ENCODE measurements at regions not wholly inside any gene's neighbourhood (a gene's known extent, or its start where the extent isn't known, plus 50 kb on each side); places are given as distances from the start of the nearest gene placed in this dataset.

DNA sequence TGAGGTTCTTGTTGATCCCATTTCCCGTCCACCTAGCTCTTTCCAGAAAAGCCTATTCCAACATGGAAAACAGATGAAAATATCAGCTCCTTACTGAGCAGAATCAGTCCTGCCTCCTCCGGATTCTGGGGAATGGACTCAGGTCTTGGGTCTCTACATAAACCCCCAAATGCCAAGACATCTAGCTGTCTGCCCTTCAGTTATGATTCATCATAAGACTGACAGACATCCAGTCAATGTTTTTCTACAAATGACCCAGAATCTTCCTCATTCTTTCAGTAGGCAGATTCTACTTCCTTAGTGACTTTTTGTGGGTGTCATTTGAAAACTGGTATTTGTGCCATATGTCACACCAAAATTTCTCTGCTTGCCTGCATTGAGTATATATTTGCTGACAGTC lies 103.0 kb upstream of the TGFBR2 start:
- TF ChIP-seq ZFX (IDR thresholded peaks at IDR 0.05; ENCODE audit: borderline replicate concordance) = no peak
- TF ChIP-seq, protein P1, sequence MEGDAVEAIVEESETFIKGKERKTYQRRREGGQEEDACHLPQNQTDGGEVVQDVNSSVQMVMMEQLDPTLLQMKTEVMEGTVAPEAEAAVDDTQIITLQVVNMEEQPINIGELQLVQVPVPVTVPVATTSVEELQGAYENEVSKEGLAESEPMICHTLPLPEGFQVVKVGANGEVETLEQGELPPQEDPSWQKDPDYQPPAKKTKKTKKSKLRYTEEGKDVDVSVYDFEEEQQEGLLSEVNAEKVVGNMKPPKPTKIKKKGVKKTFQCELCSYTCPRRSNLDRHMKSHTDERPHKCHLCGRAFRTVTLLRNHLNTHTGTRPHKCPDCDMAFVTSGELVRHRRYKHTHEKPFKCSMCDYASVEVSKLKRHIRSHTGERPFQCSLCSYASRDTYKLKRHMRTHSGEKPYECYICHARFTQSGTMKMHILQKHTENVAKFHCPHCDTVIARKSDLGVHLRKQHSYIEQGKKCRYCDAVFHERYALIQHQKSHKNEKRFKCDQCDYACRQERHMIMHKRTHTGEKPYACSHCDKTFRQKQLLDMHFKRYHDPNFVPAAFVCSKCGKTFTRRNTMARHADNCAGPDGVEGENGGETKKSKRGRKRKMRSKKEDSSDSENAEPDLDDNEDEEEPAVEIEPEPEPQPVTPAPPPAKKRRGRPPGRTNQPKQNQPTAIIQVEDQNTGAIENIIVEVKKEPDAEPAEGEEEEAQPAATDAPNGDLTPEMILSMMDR (IDR thresholded peaks at IDR 0.05) = no peak
- no peak overlapping the region for H3K27ac ChIP-seq

DNA sequence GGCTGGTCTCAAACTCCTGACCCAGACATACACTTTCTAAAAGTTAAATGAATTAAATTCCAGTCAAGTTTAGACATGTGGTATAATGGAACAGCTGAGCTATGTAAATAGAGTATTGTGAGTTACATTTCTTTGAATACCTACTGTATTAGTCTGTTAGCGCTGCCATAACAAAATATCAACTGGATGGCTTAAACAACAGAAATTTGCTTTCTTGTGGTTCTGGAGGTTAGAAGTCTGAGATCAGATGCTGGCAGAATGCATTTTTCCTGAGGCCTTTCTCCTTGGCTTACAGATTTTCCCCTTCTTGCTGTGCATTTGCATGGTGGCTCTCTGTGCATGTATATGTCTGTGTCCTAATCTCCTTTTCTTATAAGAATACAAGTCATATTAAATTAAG lies 101.5 kb upstream of the TGFBR2 start:
- TF ChIP-seq, protein P1 (IDR thresholded peaks at IDR 0.05) = no peak
- no peak for TF ChIP-seq ZFX (IDR thresholded peaks at IDR 0.05; ENCODE audit: borderline replicate concordance)
- H3K27ac ChIP-seq = no peak overlapping the region

DNA sequence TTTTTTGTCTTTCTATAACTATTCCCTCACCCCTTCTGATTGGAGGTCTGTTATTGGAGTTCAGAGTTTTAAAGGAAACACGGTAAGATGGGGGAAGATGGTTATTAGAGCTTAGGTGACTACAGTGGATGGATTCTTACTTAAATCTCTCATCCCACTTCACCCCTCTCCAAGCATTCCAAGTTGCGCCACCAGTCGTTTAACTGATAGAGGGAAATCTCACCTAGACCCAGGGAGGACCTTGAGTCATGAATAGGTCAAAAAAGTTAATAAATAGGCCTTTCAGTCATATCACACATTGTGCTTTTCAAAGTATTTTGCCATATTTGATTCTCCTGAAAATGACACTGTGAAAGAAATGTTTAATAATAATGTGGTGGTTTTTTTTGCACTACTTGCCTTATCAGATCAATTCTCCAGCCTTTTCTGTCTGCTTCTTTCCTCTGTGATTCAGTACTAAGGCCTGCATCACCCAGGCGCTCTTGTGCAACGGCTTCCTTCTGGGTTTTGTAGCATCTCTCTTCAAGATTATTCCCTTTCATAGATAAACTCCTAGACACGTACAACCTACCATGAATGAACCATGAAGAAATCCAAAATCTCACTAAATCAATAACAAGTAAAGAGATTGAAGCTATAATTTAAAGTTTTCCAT lies 100.4 kb upstream of the TGFBR2 start:
- TF ChIP-seq ZFX (IDR thresholded peaks at IDR 0.05; ENCODE audit: borderline replicate concordance) = no peak
- TF ChIP-seq, protein P1 (IDR thresholded peaks at IDR 0.05) = no peak
- no peak overlapping the region for H3K27ac ChIP-seq

DNA sequence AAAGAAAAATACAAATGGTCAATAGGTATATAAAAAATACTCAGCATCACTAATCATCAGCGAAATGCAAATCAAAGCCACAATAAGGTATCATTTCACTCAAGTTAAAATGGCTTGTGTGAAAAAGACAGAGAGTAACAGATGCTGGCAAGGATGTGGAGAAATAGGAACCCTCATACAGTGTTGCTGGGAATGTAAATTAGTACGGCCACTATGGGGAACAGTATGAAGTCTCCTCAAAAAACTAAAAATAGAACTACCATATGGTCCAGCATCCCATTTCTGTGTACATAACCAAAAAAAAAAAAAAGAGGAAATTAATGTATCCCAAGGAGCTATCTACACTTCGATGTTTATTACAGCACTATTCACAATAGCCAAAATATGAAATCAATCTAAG lies 98.1 kb upstream of the TGFBR2 start:
- TF ChIP-seq, protein P1 (IDR thresholded peaks at IDR 0.05) = no peak
- no peak for TF ChIP-seq ZFX (IDR thresholded peaks at IDR 0.05; ENCODE audit: borderline replicate concordance)
- H3K27ac ChIP-seq = no peak overlapping the region

DNA sequence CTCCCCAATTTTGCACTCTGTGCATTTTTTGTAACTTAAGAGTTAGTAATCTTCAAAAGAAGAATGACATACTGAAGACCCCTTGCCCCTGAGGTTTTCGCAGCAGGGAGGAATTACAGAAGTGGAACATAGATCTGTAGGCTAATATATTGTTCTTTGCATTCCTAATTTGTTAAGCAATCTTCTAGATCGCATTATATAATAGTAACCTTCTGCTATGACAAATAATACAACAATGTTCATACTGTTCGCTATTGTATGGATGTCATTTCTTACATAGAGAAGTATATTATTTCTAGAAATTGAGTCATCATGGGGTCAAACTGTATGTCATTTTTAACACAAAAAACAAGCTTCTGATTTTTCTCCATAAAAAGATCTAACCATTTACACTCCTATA lies 95.8 kb upstream of the TGFBR2 start:
- H3K27ac ChIP-seq = no peak overlapping the region

DNA sequence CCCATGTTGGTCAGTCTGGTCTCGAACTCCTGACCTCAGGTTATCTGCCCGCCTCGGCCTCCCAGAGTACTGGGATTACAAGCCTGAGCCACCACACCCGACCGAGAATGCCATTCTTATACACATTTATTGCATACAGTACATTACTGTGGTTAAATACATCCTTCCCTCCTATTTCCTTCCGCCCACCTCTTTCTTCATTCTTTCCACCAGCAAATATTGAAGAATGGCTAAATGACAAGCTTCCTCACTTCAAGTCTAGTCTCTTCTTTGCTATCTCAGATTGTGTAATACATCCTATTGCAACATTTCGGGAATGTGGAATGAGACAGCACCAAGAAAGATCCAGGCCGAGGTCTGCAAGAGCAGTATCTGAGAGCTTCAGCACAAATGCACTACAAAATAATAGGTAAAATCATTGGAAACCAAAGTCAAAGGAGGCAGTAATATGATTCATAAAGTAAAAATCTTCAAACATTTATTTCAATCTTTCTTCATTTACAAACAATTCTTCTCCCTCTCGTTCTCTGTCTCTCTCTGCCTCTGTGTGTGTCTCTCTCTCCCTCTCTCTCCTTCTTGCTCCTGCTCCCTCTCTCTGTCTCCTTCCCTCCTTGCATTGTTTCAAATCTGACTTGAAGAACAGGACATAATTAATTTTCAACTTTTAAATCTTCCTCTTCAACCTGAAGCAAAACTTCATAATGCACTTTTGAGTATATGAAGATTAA lies 94.7 kb upstream of the TGFBR2 start:
- TF ChIP-seq, protein P1 (IDR thresholded peaks at IDR 0.05) = no peak
- no peak for TF ChIP-seq ZFX (IDR thresholded peaks at IDR 0.05; ENCODE audit: borderline replicate concordance)
- H3K27ac ChIP-seq = no peak overlapping the region

More for the DNA sequence above, 95.8 kb upstream of the TGFBR2 start:
- no peak for TF ChIP-seq ZFX (IDR thresholded peaks at IDR 0.05; ENCODE audit: borderline replicate concordance)
- TF ChIP-seq, protein P1 (IDR thresholded peaks at IDR 0.05) = no peak

DNA sequence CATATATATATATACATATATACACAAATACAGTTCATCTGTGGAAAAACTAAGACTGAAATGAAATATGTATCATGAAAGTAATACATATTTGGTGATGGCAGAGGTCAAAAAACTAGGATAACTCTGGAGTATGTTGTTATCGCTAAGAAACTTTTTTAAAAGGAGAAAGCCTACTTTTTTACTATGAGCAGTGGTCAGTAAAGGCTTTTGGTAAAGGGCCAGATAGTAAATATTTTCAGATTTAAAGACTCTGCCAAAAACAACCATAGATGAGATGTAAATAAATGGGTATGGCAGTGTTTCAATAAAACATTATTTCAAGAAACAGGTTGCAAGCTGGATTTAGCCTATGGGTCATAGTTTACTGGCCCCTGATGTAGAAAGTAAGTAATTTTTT lies 93.8 kb upstream of the TGFBR2 start:
- no peak overlapping the region for H3K27ac ChIP-seq
- no peak for TF ChIP-seq ZFX (IDR thresholded peaks at IDR 0.05; ENCODE audit: borderline replicate concordance)
- TF ChIP-seq, protein P1 (IDR thresholded peaks at IDR 0.05) = no peak

Data from 22Rv1 (cell line).